HG03064 (cell line): ENCODE measurements at regions not wholly inside any gene's neighbourhood (a gene's known extent, or its start where the extent isn't known, plus 50 kb on each side); places are given as distances from the start of the nearest gene placed in this dataset.

ENCODE experiments used
- ATAC-seq: cut with Tn5 transposase; IDR thresholded peaks from one replicate; pipeline ENCODE4 v1.9.1; 2021; ENCODE audit warnings: low read depth; ENCODE audit not compliant: unreplicated experiment

- ATAC-seq: no peak
Observed at GRCh38 chr1:234941321-234942011, 187.2 kb downstream of the TOMM20 start.

- ATAC-seq: no peak
Observed at GRCh38 chr1:234940841-234941240, 187.8 kb downstream of the TOMM20 start.

GRCh38 chr1:234938924-234939323, 189.7 kb downstream of the TOMM20 start:
- ATAC-seq: no peak

- ATAC-seq: no peak
Observed at GRCh38 chr1:234938135-234938534, 190.5 kb downstream of the TOMM20 start.

- ATAC-seq: no peak
Observed at GRCh38 chr1:234936612-234937389, 191.8 kb downstream of the TOMM20 start.

- ATAC-seq: no peak
Observed at GRCh38 chr1:234934611-234935033, 194.0 kb downstream of the TOMM20 start.

GRCh38 chr1:234933475-234933874, 195.2 kb downstream of the TOMM20 start:
- ATAC-seq: peak; percentile 86

- ATAC-seq: peak; percentile 15
Observed at GRCh38 chr1:234932511-234933430, 195.9 kb downstream of the TOMM20 start.

- no peak for ATAC-seq
Observed at GRCh38 chr1:234932106-234932505, 196.5 kb downstream of the TOMM20 start.

- ATAC-seq: no peak
Observed at GRCh38 chr1:234931404-234931973, 197.1 kb downstream of the TOMM20 start.

GRCh38 chr1:234929369-234929768, 199.3 kb downstream of the TOMM20 start:
- ATAC-seq: no peak

- ATAC-seq: no peak
Observed at GRCh38 chr1:234928642-234929041, 200.0 kb downstream of the TOMM20 start.

GRCh38 chr1:234927971-234928640, 200.5 kb downstream of the TOMM20 start:
- ATAC-seq: no peak

GRCh38 chr1:234927312-234927970, 201.2 kb downstream of the TOMM20 start:
- no peak for ATAC-seq

- peak; percentile 78 for ATAC-seq
Observed at GRCh38 chr1:234926559-234927311, 201.9 kb downstream of the TOMM20 start.

- no peak for ATAC-seq
Observed at GRCh38 chr1:234926264-234926558, 202.4 kb downstream of the TOMM20 start.

- no peak for ATAC-seq
Observed at GRCh38 chr1:234925440-234926263, 203.0 kb downstream of the TOMM20 start.
